HuH-7.5 (cell line): ENCODE measurements at regions not wholly inside any gene's neighbourhood (a gene's known extent, or its start where the extent isn't known, plus 50 kb on each side); places are given as distances from the start of the nearest gene placed in this dataset.

Source experiments
- DNase-seq: peaks from one replicate; pipeline ENCODE4 v3.0.0; 2011; ENCODE audit warnings: low spot score

- no peak for DNase-seq
Measured at GRCh38 chr7:155889636-155890511, 77.6 kb upstream of the SHH start.

GRCh38 chr7:155887174-155887525 lies 74.9 kb upstream of the SHH start:
- no peak for DNase-seq

GRCh38 chr7:155886391-155887173 lies 74.3 kb upstream of the SHH start:
- no peak for DNase-seq

- DNase-seq = no peak
Measured at GRCh38 chr7:155885167-155886155, 73.2 kb upstream of the SHH start.

- DNase-seq = no peak
Measured at GRCh38 chr7:155884225-155885166, 72.2 kb upstream of the SHH start.

- DNase-seq = no peak
Measured at GRCh38 chr7:155883491-155884224, 71.4 kb upstream of the SHH start.

GRCh38 chr7:155882596-155882995 lies 70.3 kb upstream of the SHH start:
- DNase-seq = no peak

- DNase-seq = no peak
Measured at GRCh38 chr7:155881471-155882350, 69.4 kb upstream of the SHH start.

- no peak for DNase-seq
Measured at GRCh38 chr7:155880721-155881120, 68.5 kb upstream of the SHH start.

GRCh38 chr7:155879592-155879991 lies 67.3 kb upstream of the SHH start:
- no peak for DNase-seq

GRCh38 chr7:155878674-155879073 lies 66.4 kb upstream of the SHH start:
- DNase-seq = no peak

- DNase-seq = no peak
Measured at GRCh38 chr7:155878250-155878649, 66.0 kb upstream of the SHH start.

- no peak for DNase-seq
Measured at GRCh38 chr7:155877167-155877566, 64.9 kb upstream of the SHH start.

GRCh38 chr7:155874411-155874810 lies 62.1 kb upstream of the SHH start:
- DNase-seq = no peak

GRCh38 chr7:155874010-155874409 lies 61.7 kb upstream of the SHH start:
- no peak for DNase-seq

GRCh38 chr7:155872678-155873369 lies 60.6 kb upstream of the SHH start:
- DNase-seq = no peak

GRCh38 chr7:155871211-155871610 lies 58.9 kb upstream of the SHH start:
- DNase-seq = no peak

- DNase-seq = no peak
Measured at GRCh38 chr7:155870334-155871180, 58.3 kb upstream of the SHH start.
